H54 (cell line): ENCODE measurements at regions not wholly inside any gene's neighbourhood (a gene's known extent, or its start where the extent isn't known, plus 50 kb on each side); places are given as distances from the start of the nearest gene placed in this dataset.
"Not testable (repeated sequence)": the region's sequence is repeated elsewhere in the genome, so short reads cannot be mapped to it uniquely, and the experiment has no call there.

ENCODE experiments used
- DNase-seq: peaks from one replicate; pipeline ENCODE4 v3.0.0; 2011; ENCODE audit warnings: low spot score, mixed read lengths; ENCODE audit not compliant: insufficient read length
- FAIRE-seq: peaks from 3 replicates; lab custom pipeline; 2011; peaks lifted over from hg19 to GRCh38; lab: Jason Lieb, UNC
- POLR2A ChIP-seq: IDR thresholded peaks from 2 replicates; pipeline ENCODE4 v1.6.1; 2011; ENCODE audit warnings: low read depth, mild to moderate bottlenecking, low read length

DNA sequence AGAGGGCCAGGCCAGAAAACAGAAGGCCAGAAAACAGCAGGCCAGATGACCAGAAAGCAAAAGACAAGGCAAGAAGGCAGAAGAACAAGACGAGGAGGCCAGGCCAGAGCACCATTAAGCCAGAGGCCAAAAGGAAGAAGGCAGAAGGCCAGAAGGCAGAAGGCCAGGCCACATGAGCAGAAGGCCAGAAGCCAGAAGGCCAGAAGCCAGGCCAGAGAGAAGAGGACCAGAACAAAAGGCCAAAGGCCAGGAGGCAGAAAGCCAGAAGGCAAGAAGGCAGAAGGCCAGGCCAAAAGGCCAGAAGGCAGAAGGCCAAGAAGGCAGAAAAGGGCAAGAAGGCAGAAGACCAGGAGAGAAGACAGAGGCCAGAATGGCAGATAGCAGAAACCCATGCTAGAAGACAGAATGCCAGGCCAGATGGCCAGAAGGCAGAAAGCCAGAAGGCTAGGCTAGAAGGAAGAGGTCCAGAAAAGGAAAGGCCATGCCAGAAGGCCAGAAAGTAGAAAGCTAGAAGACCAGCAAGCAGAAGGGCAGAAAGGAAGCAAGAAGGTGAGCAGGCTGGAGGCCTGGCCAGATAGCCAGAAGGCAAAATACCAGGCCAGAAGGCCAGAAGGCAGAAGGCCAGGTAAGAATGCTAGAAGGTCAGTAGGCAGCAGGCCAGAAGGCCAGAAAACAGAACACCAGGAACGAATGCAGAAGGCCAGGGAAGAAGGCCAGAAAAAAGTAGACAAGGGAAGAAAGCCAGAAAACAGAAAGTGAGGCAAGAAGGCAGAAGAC is 187.6 kb downstream of the TUBA3C start:
- TF ChIP-seq POLR2A: no peak
- FAIRE-seq: no peak
- DNase-seq: no peak

GRCh38 chr13:18992791-18993190 is 188.8 kb downstream of the TUBA3C start:
- no peak for TF ChIP-seq POLR2A
- FAIRE-seq: no peak

GRCh38 chr13:18991060-18991459 is 190.6 kb downstream of the TUBA3C start:
- DNase-seq (no peak), FAIRE-seq (no peak)
- TF ChIP-seq POLR2A: no peak

More at GRCh38 chr13:18992791-18993190, 188.8 kb downstream of the TUBA3C start:
- no peak for DNase-seq

DNA sequence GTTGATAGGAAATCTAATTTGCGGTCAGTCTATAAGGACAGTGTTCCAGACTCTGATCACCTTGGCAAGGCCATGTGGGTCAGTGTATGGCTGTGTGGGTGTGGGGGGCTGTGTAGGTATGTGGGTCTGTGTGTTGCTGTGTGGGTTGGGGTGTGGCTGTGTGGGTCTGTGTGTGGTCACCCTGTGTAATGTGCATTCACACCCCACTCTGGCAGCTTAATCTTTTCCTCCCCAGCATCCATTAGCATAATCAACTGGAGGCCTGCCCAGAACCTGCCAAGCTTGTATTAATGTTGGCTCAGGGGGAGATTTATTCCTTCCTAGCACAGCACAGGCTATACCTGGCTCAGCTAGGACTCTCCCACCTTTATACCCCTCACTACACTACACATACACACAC is 203.2 kb downstream of the TUBA3C start:
- no peak for FAIRE-seq
- DNase-seq: no peak
- TF ChIP-seq POLR2A: no peak

DNA sequence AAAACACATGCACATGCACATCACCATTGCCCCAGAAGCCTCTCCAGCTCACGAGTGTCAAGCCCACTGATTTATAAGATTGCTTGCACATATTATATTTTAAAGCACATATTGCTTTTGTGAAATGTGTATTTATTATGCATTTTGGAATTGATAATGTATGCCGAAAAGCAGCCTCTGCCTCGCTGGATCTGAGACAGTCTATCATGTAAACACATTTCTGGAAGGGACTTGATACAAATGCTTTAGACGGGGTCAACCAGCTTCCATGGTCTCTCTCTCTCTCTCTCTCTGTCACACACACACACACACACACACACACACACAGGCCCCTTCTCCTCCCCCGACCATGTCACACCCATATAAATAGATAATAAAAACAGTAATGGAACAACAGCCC is 203.8 kb downstream of the TUBA3C start:
- no peak for FAIRE-seq
- no peak for TF ChIP-seq POLR2A
- no peak for DNase-seq

GRCh38 chr13:18971576-18972219 is 209.9 kb downstream of the TUBA3C start:
- FAIRE-seq (no peak), DNase-seq (no peak)
- no peak for TF ChIP-seq POLR2A

- no peak for TF ChIP-seq POLR2A
- FAIRE-seq (no peak), DNase-seq (no peak)
Observed at GRCh38 chr13:18965347-18965855, 216.2 kb downstream of the TUBA3C start.

- TF ChIP-seq POLR2A: no peak
- DNase-seq (no peak), FAIRE-seq (no peak)
Observed at GRCh38 chr13:18964942-18965341, 216.7 kb downstream of the TUBA3C start.

- FAIRE-seq, DNase-seq: not testable (repeated sequence)
Observed at GRCh38 chr13:18963684-18964083, 217.9 kb downstream of the TUBA3C start.

- FAIRE-seq (no peak), DNase-seq (no peak)
- no peak for TF ChIP-seq POLR2A
Observed at GRCh38 chr13:18962168-18962734, 219.4 kb downstream of the TUBA3C start.

GRCh38 chr13:18961383-18962117 is 220.1 kb downstream of the TUBA3C start:
- no peak for FAIRE-seq
- no peak for DNase-seq
- no peak for TF ChIP-seq POLR2A

DNA sequence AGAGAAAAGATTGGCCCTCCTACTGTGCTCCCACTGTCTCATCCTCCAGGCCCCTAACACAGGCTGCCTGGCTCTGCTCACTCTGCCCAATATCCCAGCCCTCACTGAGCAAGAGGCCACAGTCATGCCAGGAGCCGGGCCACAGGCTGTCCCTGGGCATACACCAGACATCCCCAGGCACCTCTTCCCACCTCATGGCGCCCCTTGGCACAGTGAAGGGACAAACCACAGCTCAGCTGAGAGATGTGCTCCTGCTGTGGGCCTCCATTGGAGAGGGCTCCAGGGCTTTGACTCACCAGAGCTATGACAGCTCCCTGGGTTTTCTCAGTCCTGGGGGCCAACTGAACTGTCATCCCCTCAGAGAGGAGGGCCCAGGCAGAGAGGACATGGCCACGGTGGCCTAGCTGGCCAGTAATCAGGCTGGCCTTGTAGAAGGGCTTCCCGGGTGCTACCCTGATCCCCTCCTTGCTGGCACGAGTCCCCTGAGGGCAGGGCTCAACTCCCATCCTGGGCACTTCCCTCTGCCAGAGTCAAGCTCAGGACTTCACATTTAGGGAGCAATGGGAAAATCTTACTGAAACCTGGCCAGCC is 220.9 kb downstream of the TUBA3C start:
- FAIRE-seq (no peak), DNase-seq (no peak)
- no peak for TF ChIP-seq POLR2A

GRCh38 chr13:18959996-18960395 is 221.6 kb downstream of the TUBA3C start:
- DNase-seq: no peak
- no peak for FAIRE-seq
- TF ChIP-seq POLR2A: no peak
